ENCODE measurements at regions not wholly inside any gene's neighbourhood (a gene's known extent, or its start where the extent isn't known, plus 50 kb on each side); places are given as distances from the start of the nearest gene placed in this dataset.

- Histone ChIP-seq H3K36me3 (ENCODE audit: control insufficient read depth, insufficient read depth, low read length) (no peaks in the 10 kb centered on the region), H3K4me3 (ENCODE audit: low read depth, low read length) (no peak overlapping the region), H3K9ac (no peak overlapping the region)
These were observed 109.5 kb upstream of the ZNF267 start for GRCh38 chr16:31764103-31764502.

GRCh38 chr16:31767267-31767666, 106.3 kb upstream of the ZNF267 start:
- Histone ChIP-seq H3K4me1 (no peaks in the 10 kb centered on the region), H2AFZ (no peak overlapping the region), H3K36me3 (ENCODE audit: control insufficient read depth, insufficient read depth, low read length) (no peaks in the 10 kb centered on the region), H3K79me2 (no peaks in the 10 kb centered on the region), H3K4me3 (ENCODE audit: low read depth, low read length) (no peak overlapping the region), H3K9me3 (ENCODE audit: control insufficient read depth, low read length) (no peaks in the 10 kb centered on the region), H3K27me3 (ENCODE audit: control insufficient read depth, insufficient read depth, low read length) (no peaks in the 10 kb centered on the region), H3K4me2 (ENCODE audit: low read length) (no peak overlapping the region), H3K9ac (no peak overlapping the region), H3K27ac (no peak overlapping the region)
- no peak for TF ChIP-seq CTCF (IDR thresholded peaks at IDR 0.05)

More at GRCh38 chr16:31764103-31764502, 109.5 kb upstream of the ZNF267 start:
- H3K9me3 ChIP-seq (ENCODE audit: control insufficient read depth, low read length): no peaks in the 10 kb centered on the region
- no peaks in the 10 kb centered on the region for H3K79me2 ChIP-seq
- no peaks in the 10 kb centered on the region for H3K4me1 ChIP-seq
- no peak for TF ChIP-seq CTCF (IDR thresholded peaks at IDR 0.05)
- H2AFZ ChIP-seq: no peak overlapping the region
- H3K4me2 ChIP-seq (ENCODE audit: low read length): no peak overlapping the region
- H3K27ac ChIP-seq: no peak overlapping the region
- no peaks in the 10 kb centered on the region for H3K27me3 ChIP-seq (ENCODE audit: control insufficient read depth, insufficient read depth, low read length)

GRCh38 chr16:31780342-31780741, 93.3 kb upstream of the ZNF267 start:
- H3K4me2 ChIP-seq (ENCODE audit: low read length): no peak overlapping the region
- H2AFZ ChIP-seq: no peak overlapping the region
- no peak for TF ChIP-seq CTCF (IDR thresholded peaks at IDR 0.05)
- H3K4me1 ChIP-seq: no peaks in the 10 kb centered on the region
- no peak overlapping the region for H3K9ac ChIP-seq
- H3K27ac ChIP-seq: no peak overlapping the region
- H3K27me3 ChIP-seq (ENCODE audit: control insufficient read depth, insufficient read depth, low read length): no peaks in the 10 kb centered on the region
- no peaks in the 10 kb centered on the region for H3K9me3 ChIP-seq (ENCODE audit: control insufficient read depth, low read length)
- H3K4me3 ChIP-seq (ENCODE audit: low read depth, low read length): no peak overlapping the region
- no peaks in the 10 kb centered on the region for H3K79me2 ChIP-seq
- no peaks in the 10 kb centered on the region for H3K36me3 ChIP-seq (ENCODE audit: control insufficient read depth, insufficient read depth, low read length)

- H3K36me3 ChIP-seq (ENCODE audit: control insufficient read depth, insufficient read depth, low read length): no peaks in the 10 kb centered on the region
- no peaks in the 10 kb centered on the region for H3K9me3 ChIP-seq (ENCODE audit: control insufficient read depth, low read length)
- no peak overlapping the region for H3K9ac ChIP-seq
- H3K79me2 ChIP-seq: no peaks in the 10 kb centered on the region
- H3K4me1 ChIP-seq: no peaks in the 10 kb centered on the region
- H3K27me3 ChIP-seq (ENCODE audit: control insufficient read depth, insufficient read depth, low read length): no peaks in the 10 kb centered on the region
- TF ChIP-seq CTCF (IDR thresholded peaks at IDR 0.05): no peak
- no peak overlapping the region for H3K4me3 ChIP-seq (ENCODE audit: low read depth, low read length)
- no peak overlapping the region for H3K4me2 ChIP-seq (ENCODE audit: low read length)
- H2AFZ ChIP-seq: no peak overlapping the region
- H3K27ac ChIP-seq: no peak overlapping the region
These were observed 88.5 kb upstream of the ZNF267 start for GRCh38 chr16:31785126-31785525.

- Histone ChIP-seq H3K27me3 (ENCODE audit: control insufficient read depth, insufficient read depth, low read length) (no peaks in the 10 kb centered on the region), H3K4me1 (no peaks in the 10 kb centered on the region), H3K9me3 (ENCODE audit: control insufficient read depth, low read length) (no peaks in the 10 kb centered on the region), H3K9ac (no peak overlapping the region), H3K79me2 (no peaks in the 10 kb centered on the region), H3K4me3 (ENCODE audit: low read depth, low read length) (no peak overlapping the region), H3K36me3 (ENCODE audit: control insufficient read depth, insufficient read depth, low read length) (no peaks in the 10 kb centered on the region), H2AFZ (no peak overlapping the region), H3K27ac (no peak overlapping the region), H3K4me2 (ENCODE audit: low read length) (no peak overlapping the region)
- TF ChIP-seq CTCF (IDR thresholded peaks at IDR 0.05): no peak
These were observed 66.5 kb upstream of the ZNF267 start for GRCh38 chr16:31807086-31807485.

All from parathyroid adenoma (tissue), 2 donors.